ENCODE measurements at regions not wholly inside any gene's neighbourhood (a gene's known extent, or its start where the extent isn't known, plus 50 kb on each side); places are given as distances from the start of the nearest gene placed in this dataset.

DNA sequence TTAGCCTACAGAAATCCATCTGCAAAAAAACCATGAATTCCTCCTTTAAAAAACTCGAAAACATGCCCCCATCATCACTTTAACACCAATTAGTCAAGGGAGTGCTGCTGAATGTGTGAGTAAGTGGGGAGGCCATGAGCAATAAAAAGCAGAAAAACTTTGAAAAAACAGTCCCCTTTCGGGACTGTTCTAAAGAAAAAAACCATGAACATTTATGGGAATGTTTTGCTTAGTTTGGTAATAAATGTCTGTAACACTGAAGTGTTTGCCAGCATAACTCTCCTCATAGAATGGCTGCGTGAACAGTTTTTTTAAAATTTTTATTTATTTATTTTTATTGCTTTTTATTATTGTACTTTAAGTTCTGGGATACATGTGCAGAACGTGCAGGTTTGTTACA lies 99.4 kb upstream of the TARS1 start:
- no peak overlapping the region for H3K4me3 ChIP-seq (ENCODE audit: low read depth, low read length)
- in situ Hi-C loops (cut with HindIII; ENCODE audit: low sequenced_read_pairs): no loop called here

DNA sequence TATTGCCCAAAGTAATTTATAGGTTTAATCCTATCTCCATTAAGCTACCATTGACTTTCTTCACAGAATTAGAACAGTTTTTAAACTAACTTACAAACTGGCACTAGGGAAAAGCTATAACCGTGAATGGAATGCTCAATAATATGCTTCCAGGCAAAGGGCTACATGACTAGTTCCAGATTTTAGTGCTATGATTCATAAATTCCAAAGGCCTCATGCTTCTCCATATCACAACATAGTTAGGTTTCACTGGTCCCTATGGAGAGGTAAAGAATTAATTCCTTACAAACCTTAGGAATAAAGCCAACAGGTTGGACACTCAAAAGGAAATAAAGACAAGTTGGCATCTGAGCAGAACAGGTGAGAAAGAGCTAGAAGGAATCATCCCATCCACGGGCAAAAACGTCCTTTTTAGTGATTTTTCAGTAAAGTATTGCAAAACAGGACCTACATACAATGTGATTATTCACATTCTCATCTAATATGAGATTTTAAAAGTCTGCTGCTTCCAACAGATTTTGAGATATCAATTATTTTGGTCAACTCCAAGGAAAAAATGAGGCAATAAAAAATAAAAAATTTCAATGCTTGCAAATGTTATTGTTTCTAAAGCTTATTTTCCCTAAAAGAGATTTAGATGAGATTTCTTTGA lies 97.0 kb upstream of the TARS1 start:
- in situ Hi-C loops (cut with HindIII; ENCODE audit: low sequenced_read_pairs): no loop called here
- peak; percentile 66 for DNase-seq (ENCODE audit: low read depth)
- no peak overlapping the region for H3K4me3 ChIP-seq (ENCODE audit: low read depth, low read length)
- TF ChIP-seq CTCF (IDR thresholded peaks at IDR 0.05; ENCODE audit: low read depth, low read length, missing control alignments): no peak

More for the DNA sequence above, 99.4 kb upstream of the TARS1 start:
- no peak for DNase-seq (ENCODE audit: low read depth)
- no peak for TF ChIP-seq CTCF (IDR thresholded peaks at IDR 0.05; ENCODE audit: low read depth, low read length, missing control alignments)

DNA sequence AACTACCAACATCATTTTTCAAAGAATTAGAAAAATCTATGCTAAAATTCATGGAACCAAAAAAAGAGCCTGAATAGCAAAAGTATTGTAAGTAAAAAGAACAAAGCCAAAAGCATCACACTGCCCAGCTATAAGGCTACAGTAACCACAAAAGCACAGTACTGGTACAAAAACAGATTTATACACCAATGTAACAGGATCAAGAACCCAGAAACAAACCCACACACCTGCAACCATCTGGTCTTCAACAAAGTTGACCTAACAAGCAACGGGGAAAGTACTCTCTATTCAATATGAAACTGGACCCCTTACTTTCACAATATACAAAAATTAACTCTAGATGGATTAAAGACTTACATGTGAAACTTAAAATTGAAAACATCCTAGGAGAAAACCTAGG lies 94.2 kb upstream of the TARS1 start:
- DNase-seq (ENCODE audit: low read depth): no peak
- TF ChIP-seq CTCF (IDR thresholded peaks at IDR 0.05; ENCODE audit: low read depth, low read length, missing control alignments): no peak
- no peak overlapping the region for H3K4me3 ChIP-seq (ENCODE audit: low read depth, low read length)
- in situ Hi-C loops (cut with HindIII; ENCODE audit: low sequenced_read_pairs): no loop called here

GRCh38 chr5:33361781-33362180 lies 79.0 kb upstream of the TARS1 start:
- no peak for DNase-seq (ENCODE audit: low read depth)
- H3K4me3 ChIP-seq (ENCODE audit: low read depth, low read length): no peak overlapping the region
- TF ChIP-seq CTCF (IDR thresholded peaks at IDR 0.05; ENCODE audit: low read depth, low read length, missing control alignments): no peak
- in situ Hi-C loops (cut with HindIII; ENCODE audit: low sequenced_read_pairs): no loop called here

DNA sequence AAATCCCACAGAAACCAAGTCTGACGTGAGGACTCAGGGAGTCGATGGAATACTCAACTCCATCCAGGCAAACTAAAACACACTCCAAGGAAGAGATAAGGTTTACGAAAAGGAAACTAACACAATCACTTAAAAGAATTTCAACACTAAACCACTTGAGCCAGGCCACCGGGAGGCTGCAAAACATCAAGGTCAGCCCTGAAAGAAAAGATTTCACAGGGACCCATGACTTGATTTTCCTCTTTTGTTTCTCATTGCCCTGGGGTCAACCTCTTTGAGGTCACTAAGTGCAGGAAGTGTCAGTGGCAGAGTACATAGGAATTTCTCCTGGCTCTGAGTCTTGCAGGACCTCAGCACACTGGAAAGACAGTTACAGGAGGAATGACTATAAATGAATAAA lies 77.8 kb upstream of the TARS1 start:
- H3K4me3 ChIP-seq (ENCODE audit: low read depth, low read length): no peak overlapping the region
- in situ Hi-C loops (cut with HindIII; ENCODE audit: low sequenced_read_pairs): no loop called here
- no peak for DNase-seq (ENCODE audit: low read depth)

GRCh38 chr5:33363537-33363936 lies 77.2 kb upstream of the TARS1 start:
- TF ChIP-seq CTCF (IDR thresholded peaks at IDR 0.05; ENCODE audit: low read depth, low read length, missing control alignments): no peak
- no peak overlapping the region for H3K4me3 ChIP-seq (ENCODE audit: low read depth, low read length)
- no peak for DNase-seq (ENCODE audit: low read depth)
- in situ Hi-C loops (cut with HindIII; ENCODE audit: low sequenced_read_pairs): no loop called here

More for the DNA sequence above, 77.8 kb upstream of the TARS1 start:
- TF ChIP-seq CTCF (IDR thresholded peaks at IDR 0.05; ENCODE audit: low read depth, low read length, missing control alignments): no peak

Data from astrocyte of the cerebellum (primary cell).